GM21447 (cell line): ENCODE measurements at regions not wholly inside any gene's neighbourhood (a gene's known extent, or its start where the extent isn't known, plus 50 kb on each side); places are given as distances from the start of the nearest gene placed in this dataset.

ENCODE experiments used
- ATAC-seq: cut with Tn5 transposase; IDR thresholded peaks from one replicate; pipeline ENCODE4 v1.9.1; 2021; ENCODE audit not compliant: unreplicated experiment

- ATAC-seq = no peak
These were observed 67.5 kb downstream of the ATP6V1G3 start for GRCh38 chr1:198472997-198473396.

- no peak for ATAC-seq
These were observed 68.4 kb downstream of the ATP6V1G3 start for GRCh38 chr1:198472119-198472518.

GRCh38 chr1:198467907-198468306 lies 72.6 kb downstream of the ATP6V1G3 start:
- ATAC-seq = no peak

- ATAC-seq = no peak
These were observed 73.1 kb downstream of the ATP6V1G3 start for GRCh38 chr1:198467342-198467741.

DNA sequence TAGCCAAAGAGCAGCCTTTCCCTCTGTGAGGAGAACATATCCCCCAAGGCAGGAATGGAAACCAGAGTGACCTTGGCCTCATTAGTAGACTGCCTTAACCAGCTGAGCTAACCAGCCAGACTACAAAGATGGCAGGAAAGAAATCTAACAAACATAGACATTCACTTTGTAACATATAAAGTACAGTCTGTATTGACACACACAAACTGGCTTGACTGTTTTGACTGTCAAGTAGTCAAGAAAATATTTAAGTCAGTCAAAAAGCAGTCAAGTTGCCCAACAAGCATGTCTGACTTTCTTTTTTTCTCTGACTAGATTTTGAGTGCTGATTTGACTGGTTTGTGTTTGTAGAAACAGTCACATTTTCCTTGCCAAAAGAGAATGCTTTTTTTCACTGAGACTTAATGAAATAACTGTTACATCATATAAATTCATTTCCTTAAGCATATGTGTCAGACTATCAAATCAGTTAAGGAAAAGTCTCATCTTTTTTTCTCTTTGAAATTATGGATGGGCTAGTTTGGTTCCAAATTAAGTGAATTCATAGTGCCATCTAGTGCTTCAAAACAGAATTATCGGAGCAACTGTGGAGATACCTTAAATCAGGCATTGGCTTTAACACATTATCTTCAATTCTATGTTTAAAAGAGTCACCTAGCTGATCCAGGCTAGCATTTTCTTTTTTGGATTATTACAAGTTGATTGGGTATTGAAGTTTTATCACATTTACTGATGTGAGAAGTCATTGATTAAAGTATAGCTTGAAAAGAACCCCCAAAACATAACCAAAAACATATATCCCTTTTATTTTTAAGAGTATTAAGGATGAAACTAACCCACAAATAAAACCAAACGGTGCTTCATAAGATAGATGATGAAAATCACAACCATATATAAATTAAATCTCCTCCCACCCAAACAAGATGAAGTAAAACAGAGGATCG lies 75.0 kb downstream of the ATP6V1G3 start:
- ATAC-seq = peak; percentile 72

DNA sequence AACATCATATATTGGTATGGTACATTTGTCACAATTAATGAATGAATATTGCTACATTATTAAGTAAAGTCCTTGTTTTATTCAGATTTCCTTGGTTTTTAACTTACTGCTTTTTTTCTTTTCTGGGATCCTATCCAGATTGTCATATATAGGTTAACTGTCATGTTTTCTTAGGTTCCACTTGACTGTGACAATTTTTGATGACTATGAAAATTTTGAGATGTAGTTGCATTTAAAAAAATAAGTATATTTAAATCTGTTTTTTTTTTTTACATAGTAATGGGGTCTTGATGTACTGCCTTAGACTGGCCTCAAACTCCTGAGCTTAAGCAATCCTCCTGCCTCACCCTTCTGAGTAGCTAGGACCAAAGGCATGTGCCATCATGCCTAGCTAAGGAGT lies 76.8 kb downstream of the ATP6V1G3 start:
- ATAC-seq = no peak

DNA sequence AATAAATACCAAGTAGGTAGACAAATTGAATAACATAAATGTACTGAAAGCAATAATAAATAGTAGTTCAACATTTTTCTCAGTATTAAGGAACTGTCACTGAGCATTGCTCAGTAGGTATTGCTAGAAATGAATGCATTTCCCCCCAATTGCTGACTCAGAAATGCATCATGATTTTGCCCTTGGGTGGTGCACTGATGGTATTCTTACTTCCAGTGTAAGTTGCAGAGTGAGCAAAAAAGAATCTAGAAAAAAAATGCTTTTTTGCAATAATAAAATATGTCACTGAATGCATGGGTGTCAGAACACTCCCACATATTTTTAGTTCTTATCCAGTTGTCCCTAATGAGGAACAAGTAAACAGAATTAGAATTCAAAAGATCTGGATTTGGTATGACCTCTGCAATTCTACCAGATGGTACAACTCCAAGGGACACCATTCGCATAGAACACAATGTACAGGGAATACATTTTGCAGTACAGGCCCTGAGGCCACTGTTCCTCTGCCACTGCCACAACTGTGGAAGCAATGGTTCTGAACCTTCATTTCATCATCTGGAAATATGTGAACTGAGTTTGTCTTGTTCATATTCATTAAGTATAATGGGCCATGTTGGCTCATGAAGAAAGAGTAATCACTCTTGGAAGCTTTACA lies 78.0 kb downstream of the ATP6V1G3 start:
- no peak for ATAC-seq

GRCh38 chr1:198455966-198456365 lies 84.5 kb downstream of the ATP6V1G3 start:
- ATAC-seq = no peak

DNA sequence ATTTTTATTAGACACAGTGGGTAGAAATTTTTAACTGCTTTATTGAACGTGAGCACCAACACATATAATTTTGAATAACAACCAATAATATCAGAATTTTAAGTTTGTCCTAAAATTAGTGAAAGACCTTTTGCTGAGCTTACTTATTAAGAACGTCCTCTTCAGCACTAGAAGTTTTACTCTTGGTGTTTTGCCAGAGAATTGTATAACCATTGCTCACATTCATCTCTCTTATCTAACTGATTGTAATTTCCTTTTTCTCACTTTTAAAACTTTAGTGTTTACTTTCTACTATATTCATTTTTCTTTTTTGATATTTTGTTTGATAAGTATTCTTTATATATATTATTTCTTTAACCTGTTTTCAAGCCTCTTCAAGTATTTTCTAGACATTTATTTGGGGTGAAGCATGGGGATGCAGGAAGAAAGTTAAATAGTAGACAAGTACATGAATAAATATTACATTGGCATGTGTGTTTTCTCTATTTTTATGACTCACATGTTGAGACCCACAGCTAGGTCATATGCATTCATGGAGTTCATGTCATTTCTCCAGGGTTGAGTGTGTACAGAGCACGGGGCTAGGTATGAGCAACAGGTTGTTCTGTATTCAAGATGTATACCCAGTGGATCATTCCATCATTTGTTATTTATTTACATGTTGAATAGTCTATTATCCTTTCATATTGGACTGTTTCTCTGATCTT lies 90.6 kb downstream of the ATP6V1G3 start:
- ATAC-seq = no peak

DNA sequence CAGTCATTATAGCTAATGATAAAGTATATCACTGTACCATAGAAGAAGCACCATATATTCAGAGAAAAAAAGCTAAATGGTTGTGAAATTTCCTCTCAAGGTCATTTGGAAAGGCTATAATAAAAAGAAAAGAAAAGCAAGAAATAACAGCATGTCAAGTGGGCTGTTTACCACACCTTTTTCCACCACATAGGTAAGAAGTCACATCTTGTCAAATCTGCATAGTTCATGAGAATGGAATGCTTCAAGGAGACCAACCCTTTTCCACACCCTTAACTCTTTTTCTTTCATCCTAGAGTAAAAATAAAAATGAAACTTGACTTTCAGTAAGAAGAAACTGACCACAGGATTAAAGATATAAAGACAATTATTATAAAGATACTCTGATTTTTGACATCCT lies 91.2 kb downstream of the ATP6V1G3 start:
- no peak for ATAC-seq

DNA sequence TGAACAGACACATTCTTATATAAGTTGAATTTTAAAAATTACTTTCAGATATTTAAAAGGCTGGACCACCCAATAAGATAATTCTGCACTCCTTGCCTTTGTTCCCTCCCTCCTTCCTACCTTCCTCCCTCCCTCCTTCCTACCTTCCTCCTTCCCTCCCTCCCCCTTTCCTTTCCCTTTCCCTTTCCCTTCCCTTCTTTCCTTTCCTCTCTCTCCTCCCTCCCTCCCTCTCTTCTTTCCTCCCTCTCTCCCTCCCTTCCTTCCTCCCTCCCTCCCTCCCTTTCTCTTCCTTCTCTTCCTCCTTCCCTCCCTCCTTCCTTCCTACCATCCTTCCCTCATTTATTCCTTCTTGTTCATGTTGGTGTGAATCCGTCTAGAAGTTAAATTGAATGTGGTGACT lies 93.0 kb downstream of the ATP6V1G3 start:
- ATAC-seq = no peak

DNA sequence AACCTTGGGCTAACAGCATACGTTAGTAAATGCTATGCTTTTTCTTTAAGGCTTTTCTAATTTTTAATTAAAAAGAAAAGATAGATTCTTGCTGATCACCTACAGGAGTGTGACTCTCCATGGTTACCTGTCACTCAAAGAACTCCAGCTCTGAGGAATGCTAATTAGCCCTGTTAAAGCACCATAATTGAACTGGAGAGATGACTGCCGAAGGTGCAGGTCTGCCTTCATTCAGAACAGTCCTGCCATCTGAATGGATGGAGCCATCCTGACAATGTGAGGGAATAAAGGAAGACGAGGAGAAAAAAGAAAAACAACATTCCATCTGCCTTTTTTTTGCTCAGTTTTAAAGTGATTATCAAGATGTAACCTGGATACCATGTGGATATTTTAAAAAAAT lies 94.6 kb downstream of the ATP6V1G3 start:
- ATAC-seq = no peak

GRCh38 chr1:198444792-198445191 lies 95.7 kb downstream of the ATP6V1G3 start:
- no peak for ATAC-seq

- ATAC-seq = no peak
These were observed 96.9 kb downstream of the ATP6V1G3 start for GRCh38 chr1:198443365-198444233.

- no peak for ATAC-seq
These were observed 99.6 kb downstream of the ATP6V1G3 start for GRCh38 chr1:198440842-198441241.

- no peak for ATAC-seq
These were observed 103.1 kb downstream of the ATP6V1G3 start for GRCh38 chr1:198437332-198437731.

- ATAC-seq = no peak
These were observed 104.2 kb downstream of the ATP6V1G3 start for GRCh38 chr1:198436276-198436675.

- no peak for ATAC-seq
These were observed 105.4 kb downstream of the ATP6V1G3 start for GRCh38 chr1:198435056-198435455.

DNA sequence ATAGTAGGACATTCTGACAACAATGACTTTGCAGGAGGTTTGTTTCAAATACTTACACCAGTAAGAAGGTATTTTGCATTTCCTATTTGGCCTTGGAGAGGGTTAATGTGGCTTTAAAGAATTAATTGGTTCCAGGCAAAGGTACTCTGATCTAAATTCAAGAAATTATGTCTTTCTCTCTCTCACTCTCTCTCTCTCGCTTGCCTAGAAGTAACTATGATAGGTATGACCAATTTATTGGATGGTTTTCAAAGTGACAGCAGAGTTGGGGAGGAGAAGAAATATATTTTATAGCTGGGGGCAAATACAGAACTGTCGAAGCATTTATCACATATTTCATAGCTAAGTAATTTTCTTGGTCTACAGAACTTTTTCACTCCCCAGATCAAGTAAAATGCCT lies 116.0 kb downstream of the ATP6V1G3 start:
- ATAC-seq = no peak

- no peak for ATAC-seq
These were observed 116.8 kb downstream of the ATP6V1G3 start for GRCh38 chr1:198423673-198424072.

GRCh38 chr1:198417039-198417438 lies 123.4 kb downstream of the ATP6V1G3 start:
- ATAC-seq = no peak
